HG02840 (cell line): ENCODE measurements at regions not wholly inside any gene's neighbourhood (a gene's known extent, or its start where the extent isn't known, plus 50 kb on each side); places are given as distances from the start of the nearest gene placed in this dataset.
"Not testable (repeated sequence)": the region's sequence is repeated elsewhere in the genome, so short reads cannot be mapped to it uniquely, and the experiment has no call there.

ENCODE experiments used
- ATAC-seq: cut with Tn5 transposase; IDR thresholded peaks from one replicate; pipeline ENCODE4 v1.9.1; 2021; ENCODE audit warnings: mild to moderate bottlenecking, moderate library complexity, moderate number of reproducible peaks; ENCODE audit not compliant: unreplicated experiment, low FRiP score

- no peak for ATAC-seq
These were observed 81.9 kb upstream of the SLC25A36 start for GRCh38 chr3:140859592-140860336.

GRCh38 chr3:140863580-140864009 is 78.0 kb upstream of the SLC25A36 start:
- ATAC-seq: no peak

GRCh38 chr3:140870351-140870750 is 71.3 kb upstream of the SLC25A36 start:
- ATAC-seq: no peak

GRCh38 chr3:140871022-140871421 is 70.6 kb upstream of the SLC25A36 start:
- no peak for ATAC-seq

- not testable (repeated sequence) for ATAC-seq
These were observed 69.5 kb upstream of the SLC25A36 start for GRCh38 chr3:140872165-140872564.

- no peak for ATAC-seq
These were observed 58.1 kb upstream of the SLC25A36 start for GRCh38 chr3:140883428-140884040.

GRCh38 chr3:140885697-140886096 is 55.9 kb upstream of the SLC25A36 start:
- ATAC-seq: not testable (repeated sequence)
